HG03457 (cell line): ENCODE measurements at regions not wholly inside any gene's neighbourhood (a gene's known extent, or its start where the extent isn't known, plus 50 kb on each side); places are given as distances from the start of the nearest gene placed in this dataset.
"Not testable (repeated sequence)": the region's sequence is repeated elsewhere in the genome, so short reads cannot be mapped to it uniquely, and the experiment has no call there.

Source experiments
- ATAC-seq: cut with Tn5 transposase; IDR thresholded peaks from one replicate; pipeline ENCODE4 v1.9.1; 2021; ENCODE audit warnings: moderate number of reproducible peaks; ENCODE audit not compliant: unreplicated experiment

GRCh38 chr1:245102149-245102548 is 52.6 kb upstream of the KIF26B start:
- not testable (repeated sequence) for ATAC-seq

GRCh38 chr1:245099401-245099800 is 55.4 kb upstream of the KIF26B start:
- ATAC-seq: no peak

GRCh38 chr1:245098924-245099323 is 55.9 kb upstream of the KIF26B start:
- ATAC-seq: no peak

DNA sequence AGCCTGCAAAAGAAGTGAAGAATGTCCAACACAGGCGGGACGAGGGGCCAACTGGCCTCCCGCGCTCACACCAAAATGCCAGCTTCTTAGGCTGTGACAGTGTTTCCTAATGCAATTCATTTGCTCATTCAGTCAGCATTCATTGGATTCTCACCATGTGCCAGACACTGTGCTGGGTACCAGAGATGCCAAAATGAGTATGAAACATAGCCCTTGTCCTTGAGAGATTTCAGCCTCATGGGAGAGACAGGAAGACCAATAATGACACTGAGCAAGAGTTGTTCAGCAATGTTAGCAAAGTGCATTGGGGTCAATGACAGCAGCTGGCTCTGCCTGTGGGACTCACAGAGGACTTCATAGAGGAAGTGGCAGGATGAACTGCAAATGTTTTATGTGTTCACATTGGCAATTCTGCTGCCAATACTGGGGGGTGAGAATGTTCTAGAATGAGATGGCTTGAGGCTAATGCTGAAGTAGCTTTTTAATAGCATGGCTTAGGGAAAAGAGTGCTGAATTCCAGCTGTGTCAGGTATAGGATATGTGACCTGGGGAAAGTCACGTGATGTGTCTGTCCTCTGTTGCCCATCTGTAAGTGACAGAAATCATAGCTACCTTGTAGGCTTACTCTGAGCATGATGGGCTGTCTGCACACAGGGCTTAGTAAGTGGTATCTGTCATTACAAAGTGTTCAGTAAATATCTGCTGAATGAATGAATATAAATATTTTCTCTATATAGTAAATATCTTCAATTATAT is 58.3 kb upstream of the KIF26B start:
- no peak for ATAC-seq

GRCh38 chr1:245095903-245096302 is 58.9 kb upstream of the KIF26B start:
- ATAC-seq: no peak

DNA sequence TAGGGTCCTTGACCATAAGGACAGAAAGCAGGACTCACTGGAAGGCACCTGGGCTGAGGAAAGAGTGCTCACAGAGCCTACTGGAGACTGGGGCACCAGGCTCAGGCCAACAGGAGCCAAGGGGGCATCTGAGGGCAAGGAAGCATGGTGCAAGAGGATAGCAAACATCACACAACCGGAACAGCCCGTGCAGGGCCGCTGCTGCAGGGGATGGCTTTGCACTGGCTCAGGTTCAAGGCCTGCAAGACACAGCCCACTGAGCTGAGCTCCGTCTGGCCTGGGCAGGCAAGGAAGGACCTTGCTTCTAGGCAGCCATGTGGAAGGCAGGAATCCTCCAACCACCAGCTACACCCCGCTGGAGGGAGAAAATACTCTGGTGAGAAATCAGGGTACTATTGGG is 59.8 kb upstream of the KIF26B start:
- no peak for ATAC-seq

GRCh38 chr1:245094092-245094491 is 60.7 kb upstream of the KIF26B start:
- no peak for ATAC-seq

- no peak for ATAC-seq
These were observed 62.2 kb upstream of the KIF26B start for GRCh38 chr1:245092638-245092976.

DNA sequence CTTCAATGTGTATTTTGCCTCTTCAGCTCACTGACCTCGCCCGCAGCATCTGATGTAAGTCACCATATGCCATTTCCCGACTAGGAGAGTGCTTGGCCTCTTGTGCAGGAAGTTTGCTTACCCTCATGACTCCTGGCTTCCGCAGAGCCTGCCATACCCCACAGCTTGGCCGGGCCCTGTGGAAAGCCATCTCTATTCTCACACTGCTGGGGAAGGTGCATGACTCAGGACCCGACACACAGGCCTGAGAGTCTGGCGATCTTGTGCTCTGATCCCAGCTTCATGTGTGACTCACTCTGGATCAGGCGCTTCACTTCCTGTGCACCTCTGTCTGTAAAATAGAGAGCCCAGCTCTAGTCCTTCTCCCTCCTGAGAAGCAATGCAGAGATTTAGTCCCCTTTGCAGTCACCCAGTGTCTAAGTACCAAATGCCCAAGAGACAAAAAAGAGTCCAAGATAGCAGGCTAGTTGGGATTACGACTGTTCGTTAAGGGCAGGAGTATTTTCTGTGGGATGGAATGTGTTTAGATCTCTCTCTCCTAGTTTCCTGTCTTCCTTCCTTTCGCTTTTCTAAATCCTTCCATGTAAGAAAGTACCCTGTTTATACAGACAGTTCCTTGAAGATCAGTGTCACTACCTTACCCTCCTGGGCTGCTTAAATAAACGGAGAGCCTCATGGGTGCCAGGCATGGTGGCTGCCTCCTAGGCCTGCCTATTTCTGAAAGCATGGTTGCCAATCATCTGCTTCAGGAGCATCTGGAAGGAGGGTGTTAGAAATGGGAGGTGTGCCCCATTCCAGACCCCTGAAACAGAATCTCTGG is 62.8 kb upstream of the KIF26B start:
- no peak for ATAC-seq

DNA sequence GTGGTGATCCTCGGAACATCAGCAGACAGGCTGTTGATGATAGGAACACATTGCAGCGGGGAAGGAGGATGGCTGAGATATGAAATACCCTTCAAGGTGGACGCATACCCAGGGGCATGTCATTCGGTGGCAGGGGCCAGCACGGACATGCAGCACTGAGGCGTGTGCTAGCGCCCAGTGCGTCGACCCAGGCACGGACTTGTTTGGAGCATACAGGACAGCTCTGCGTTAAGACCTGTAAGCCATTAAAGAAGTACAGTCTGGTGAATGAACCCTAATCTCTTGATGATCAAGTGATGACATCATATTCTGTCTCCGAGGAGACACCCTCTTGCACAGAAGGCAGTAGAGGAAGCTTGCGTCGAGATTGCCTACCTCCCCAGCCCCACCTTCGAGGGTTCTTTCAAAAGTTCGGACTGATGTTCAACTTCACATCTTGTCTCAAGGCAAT is 63.6 kb upstream of the KIF26B start:
- no peak for ATAC-seq

DNA sequence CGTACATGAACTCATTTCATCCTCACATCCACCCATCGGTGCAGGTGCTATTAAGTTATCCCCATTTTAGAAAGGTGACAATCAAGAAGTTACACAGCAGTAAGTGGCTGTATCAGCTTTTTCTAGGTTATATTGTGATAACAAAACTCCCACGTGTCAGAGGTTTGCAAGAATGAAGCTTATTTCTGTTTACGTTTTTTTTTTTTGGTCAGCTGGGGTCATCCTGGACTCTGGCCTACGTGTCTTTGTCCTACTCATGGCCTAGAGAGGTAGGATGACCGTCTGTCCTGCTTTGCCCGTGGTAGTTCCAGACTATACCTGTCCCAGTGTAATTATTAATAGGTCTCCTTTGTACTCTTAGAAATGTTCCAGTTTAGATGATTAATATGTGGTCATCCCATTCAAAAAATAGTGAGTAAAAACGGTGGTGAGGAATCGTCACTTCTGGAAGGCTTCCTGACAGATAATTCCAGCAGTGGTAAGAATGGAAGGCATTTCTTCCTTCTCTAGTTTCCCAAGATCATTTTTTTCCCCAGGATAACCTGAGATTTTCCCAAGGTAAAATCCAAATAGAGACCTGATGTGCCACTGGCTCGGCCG is 64.2 kb upstream of the KIF26B start:
- ATAC-seq: no peak

- no peak for ATAC-seq
These were observed 67.1 kb upstream of the KIF26B start for GRCh38 chr1:245087723-245088122.

DNA sequence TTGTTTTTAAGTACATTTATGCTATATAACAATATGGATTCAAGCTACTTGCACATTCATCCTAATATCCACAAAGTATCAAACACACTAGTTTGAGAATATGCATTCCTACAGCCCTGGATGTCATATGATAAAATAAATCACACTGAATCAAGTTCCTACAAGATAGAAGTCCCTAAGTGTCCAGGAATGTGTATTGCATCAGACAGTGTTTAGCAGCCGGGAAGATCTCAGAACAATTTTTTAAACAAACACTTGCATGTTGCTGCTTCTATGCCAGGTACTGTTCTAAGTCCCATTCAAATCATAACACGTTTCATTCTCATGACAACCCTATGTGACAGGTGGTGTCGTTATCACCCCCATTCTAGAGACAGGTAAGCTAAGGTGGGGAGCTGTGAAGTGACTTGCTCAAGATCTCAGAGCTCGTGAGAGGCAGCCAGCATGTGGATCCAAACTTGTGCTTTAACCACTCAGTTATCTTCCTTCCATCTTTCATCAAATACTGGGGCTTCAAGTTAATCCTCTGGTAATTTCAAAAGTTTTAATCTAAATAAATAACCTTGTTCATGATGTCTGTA is 68.3 kb upstream of the KIF26B start:
- ATAC-seq: no peak

GRCh38 chr1:245085508-245086095 is 69.2 kb upstream of the KIF26B start:
- no peak for ATAC-seq

DNA sequence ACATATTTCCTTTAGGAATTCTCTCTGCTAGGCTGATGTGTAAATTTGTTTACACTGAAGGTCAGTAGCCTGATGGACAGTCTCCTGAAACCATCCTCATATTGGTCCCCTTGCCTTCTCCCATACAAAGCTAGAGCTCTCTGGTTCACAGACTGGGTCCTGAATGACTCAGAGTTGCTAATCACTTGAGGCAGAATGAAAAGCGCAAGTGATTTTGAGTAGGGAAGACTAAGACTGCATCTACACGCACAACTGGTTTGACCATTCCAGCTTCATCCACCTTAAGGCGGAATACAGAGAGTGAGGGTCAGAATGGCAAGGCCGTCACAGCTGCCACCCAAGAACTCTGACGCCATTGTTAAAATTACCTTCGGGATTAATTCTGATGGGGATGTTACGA is 70.2 kb upstream of the KIF26B start:
- ATAC-seq: no peak

- no peak for ATAC-seq
These were observed 75.7 kb upstream of the KIF26B start for GRCh38 chr1:245079021-245079609.

- ATAC-seq: no peak
These were observed 79.9 kb upstream of the KIF26B start for GRCh38 chr1:245074898-245075297.

GRCh38 chr1:245074232-245074747 is 80.5 kb upstream of the KIF26B start:
- ATAC-seq: no peak

DNA sequence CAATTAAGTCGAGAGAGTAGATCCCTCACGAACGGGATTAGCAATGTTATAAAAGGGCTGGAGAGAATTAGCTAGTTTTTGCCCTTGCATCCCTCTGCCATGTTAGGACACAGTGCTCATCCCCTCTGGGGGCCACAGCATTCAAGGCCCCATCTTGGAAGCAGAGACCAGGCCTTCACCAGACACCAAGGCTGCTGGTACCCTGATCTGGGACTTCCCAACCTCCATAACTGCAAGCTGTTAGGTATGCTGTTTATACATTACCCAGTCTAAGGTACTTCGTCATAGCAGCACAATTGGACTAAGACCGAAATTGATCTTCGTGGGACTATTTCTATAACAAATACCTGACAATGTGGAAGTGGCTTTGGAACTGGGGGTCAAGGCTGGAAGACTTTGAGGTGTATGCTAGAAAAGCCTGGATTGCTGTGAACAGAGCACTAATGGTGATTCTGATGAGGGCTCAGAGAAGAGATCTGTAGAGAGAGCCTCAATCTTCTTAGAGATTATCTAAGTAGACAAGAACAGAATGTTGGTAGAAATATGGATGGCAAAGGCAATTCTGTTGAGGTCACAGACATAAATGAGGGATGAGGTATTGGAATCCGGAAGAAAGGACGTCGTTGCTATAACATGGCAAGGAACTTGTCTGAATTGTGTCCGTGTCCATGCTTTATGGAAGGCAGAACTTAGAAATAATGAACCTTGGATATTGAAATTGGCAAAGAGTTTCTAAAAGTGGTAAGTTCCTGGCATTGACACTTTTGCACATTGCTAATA is 83.8 kb upstream of the KIF26B start:
- no peak for ATAC-seq

GRCh38 chr1:245067257-245067656 is 87.5 kb upstream of the KIF26B start:
- ATAC-seq: no peak
